Neural cell (in vitro differentiated cells): ENCODE measurements at regions not wholly inside any gene's neighbourhood (a gene's known extent, or its start where the extent isn't known, plus 50 kb on each side); places are given as distances from the start of the nearest gene placed in this dataset.

Experiments
- H2AFZ ChIP-seq: fragments of 200-600, 300-800 bp; sonication (generic), shearing (Covaris generic); 2 replicates; pipeline ENCODE4 v1.6.0; 2014; ENCODE audit warnings: low read depth, mild to moderate bottlenecking, antibody characterized with exemption, low read length, moderate library complexity
- H3F3A ChIP-seq: fragments of 200-600 bp; shearing (Covaris generic); 2 replicates; pipeline ENCODE4 v1.6.1; 2016; ENCODE audit warnings: mild to moderate bottlenecking, moderate library complexity, mixed read lengths, antibody characterized with exemption, low read length; ENCODE audit not compliant: insufficient read depth, poor library complexity, severe bottlenecking
- H3K27ac ChIP-seq: fragments of 200-600, 300-800 bp; sonication (generic), shearing (Covaris generic); 2 replicates; pipeline ENCODE4 v1.5.1; 2014; ENCODE audit warnings: mild to moderate bottlenecking, low read length, moderate library complexity
- H3K27me3 ChIP-seq: fragments of 300-800, 200-600 bp; sonication (generic), shearing (Covaris generic); 2 replicates; pipeline ENCODE4 v1.6.0; 2014; ENCODE audit warnings: mild to moderate bottlenecking, low read depth, low read length, moderate library complexity; ENCODE audit not compliant: insufficient read depth
- H3K36me3 ChIP-seq: fragments of 300-800, 200-600 bp; sonication (generic), shearing (Covaris generic); 2 replicates; pipeline ENCODE4 v1.5.1; 2014; ENCODE audit warnings: mild to moderate bottlenecking, antibody characterized with exemption, low read length, moderate library complexity; ENCODE audit not compliant: insufficient read depth
- H3K4me2 ChIP-seq: fragments of 300-800, 200-600 bp; sonication (generic), shearing (Covaris generic); 2 replicates; pipeline ENCODE4 v1.6.0; 2014; ENCODE audit warnings: mild to moderate bottlenecking, low read length
- H3K4me3 ChIP-seq: fragments of 300-800, 200-600 bp; sonication (generic), shearing (Covaris generic); 2 replicates; pipeline ENCODE4 v1.5.1; 2014; ENCODE audit warnings: mild to moderate bottlenecking, low read length, moderate library complexity
- H3K79me2 ChIP-seq: fragments of 200-600 bp; shearing (Covaris generic); replicated peaks from 2 replicates; pipeline ENCODE4 v1.6.0; 2014; ENCODE audit warnings: mild to moderate bottlenecking, low read length, moderate library complexity; ENCODE audit not compliant: insufficient read depth
- H3K9ac ChIP-seq: fragments of 300-800, 200-600 bp; sonication (generic), shearing (Covaris generic); 2 replicates; pipeline ENCODE4 v1.6.1; 2016; ENCODE audit warnings: mild to moderate bottlenecking, low read length, mixed read lengths
- H3K9me2 ChIP-seq: fragments of 200-600 bp; shearing (Covaris generic); 2 replicates; pipeline ENCODE4 v1.6.1; 2016; ENCODE audit warnings: mild to moderate bottlenecking, low read length, mixed read lengths; ENCODE audit not compliant: insufficient read depth
- H3K9me3 ChIP-seq: fragments of 200-600, 300-800 bp; sonication (generic), shearing (Covaris generic); 2 replicates; pipeline ENCODE4 v1.6.1; 2016; ENCODE audit warnings: mild to moderate bottlenecking, mixed run types, low read length, moderate library complexity, mixed read lengths
- H4K20me1 ChIP-seq: fragments of 200-600 bp; shearing (Covaris generic); 2 replicates; pipeline ENCODE4 v1.6.1; 2016; ENCODE audit warnings: mild to moderate bottlenecking, mixed run types; ENCODE audit not compliant: insufficient read depth
- EP300 ChIP-seq: fragments of 450-650 bp; conservative IDR thresholded peaks from 2 replicates; pipeline ENCODE4 v1.6.1; 2014; ENCODE audit warnings: antibody characterized with exemption, mild to moderate bottlenecking, moderate library complexity; ENCODE audit not compliant: poor library complexity, severe bottlenecking
- EZH2 ChIP-seq: fragments of 200-600, 300-800 bp; shearing (Covaris generic), sonication (generic); IDR thresholded peaks from 2 replicates; pipeline ENCODE4 v1.6.1; 2014; ENCODE audit warnings: antibody characterized with exemption, low read length, borderline replicate concordance, mild to moderate bottlenecking; ENCODE audit not compliant: insufficient read depth, poor library complexity, severe bottlenecking
- MXI1 ChIP-seq: fragments of 450-650 bp; conservative IDR thresholded peaks from 2 replicates; pipeline ENCODE4 v1.6.1; 2014; ENCODE audit warnings: antibody characterized with exemption, mild to moderate bottlenecking; ENCODE audit not compliant: poor library complexity, severe bottlenecking
- POLR2AphosphoS5 ChIP-seq: IDR thresholded peaks from 2 replicates; pipeline ENCODE4 v1.6.1; 2012
- RAD21 ChIP-seq: fragments of 450-650 bp; conservative IDR thresholded peaks from 2 replicates; pipeline ENCODE4 v1.6.1; 2014; ENCODE audit warnings: antibody characterized with exemption, mild to moderate bottlenecking, moderate library complexity
- REST ChIP-seq: IDR thresholded peaks from 2 replicates; pipeline ENCODE4 v1.6.1; 2012; ENCODE audit warnings: borderline replicate concordance
- SMC3 ChIP-seq: fragments of 450-650 bp; conservative IDR thresholded peaks from 2 replicates; pipeline ENCODE4 v1.6.1; 2014; ENCODE audit warnings: antibody characterized with exemption, mild to moderate bottlenecking, moderate library complexity; ENCODE audit not compliant: poor library complexity
- TAF1 ChIP-seq: IDR thresholded peaks from 2 replicates; pipeline ENCODE4 v1.6.1; 2012; ENCODE audit warnings: low read depth
- TF ChIP-seq, protein P1 (sequence below): fragments of 450-650 bp; IDR thresholded peaks from 2 replicates; pipeline ENCODE4 v1.5.1; 2014; ENCODE audit warnings: antibody characterized with exemption, mild to moderate bottlenecking, moderate library complexity; ENCODE audit not compliant: poor library complexity, severe bottlenecking

GRCh38 chrX:146160443-146161203, 343.0 kb downstream of the SLITRK2 start:
- Histone ChIP-seq H3K79me2 (no peaks in the 10 kb centered on the region), H3K27me3 (no peaks in the 10 kb centered on the region), H4K20me1 (no peaks in the 10 kb centered on the region), H3F3A (no peaks in the 10 kb centered on the region), H3K4me2 (no peak overlapping the region), H3K9me2 (no peaks in the 10 kb centered on the region), H3K27ac (no peak overlapping the region), H2AFZ (no peak overlapping the region), H3K9ac (no peak overlapping the region), H3K9me3 (no peaks in the 10 kb centered on the region), H3K4me3 (no peak overlapping the region), H3K36me3 (no peaks in the 10 kb centered on the region)
- TF ChIP-seq TAF1, result no peak
- TF ChIP-seq, protein P1, sequence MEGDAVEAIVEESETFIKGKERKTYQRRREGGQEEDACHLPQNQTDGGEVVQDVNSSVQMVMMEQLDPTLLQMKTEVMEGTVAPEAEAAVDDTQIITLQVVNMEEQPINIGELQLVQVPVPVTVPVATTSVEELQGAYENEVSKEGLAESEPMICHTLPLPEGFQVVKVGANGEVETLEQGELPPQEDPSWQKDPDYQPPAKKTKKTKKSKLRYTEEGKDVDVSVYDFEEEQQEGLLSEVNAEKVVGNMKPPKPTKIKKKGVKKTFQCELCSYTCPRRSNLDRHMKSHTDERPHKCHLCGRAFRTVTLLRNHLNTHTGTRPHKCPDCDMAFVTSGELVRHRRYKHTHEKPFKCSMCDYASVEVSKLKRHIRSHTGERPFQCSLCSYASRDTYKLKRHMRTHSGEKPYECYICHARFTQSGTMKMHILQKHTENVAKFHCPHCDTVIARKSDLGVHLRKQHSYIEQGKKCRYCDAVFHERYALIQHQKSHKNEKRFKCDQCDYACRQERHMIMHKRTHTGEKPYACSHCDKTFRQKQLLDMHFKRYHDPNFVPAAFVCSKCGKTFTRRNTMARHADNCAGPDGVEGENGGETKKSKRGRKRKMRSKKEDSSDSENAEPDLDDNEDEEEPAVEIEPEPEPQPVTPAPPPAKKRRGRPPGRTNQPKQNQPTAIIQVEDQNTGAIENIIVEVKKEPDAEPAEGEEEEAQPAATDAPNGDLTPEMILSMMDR, result no peak
- TF ChIP-seq SMC3, result no peak
- TF ChIP-seq MXI1, result no peak
- TF ChIP-seq RAD21, result no peak
- TF ChIP-seq REST, result no peak
- no peak for TF ChIP-seq EZH2
- TF ChIP-seq EP300, result no peak
- no peak for TF ChIP-seq POLR2AphosphoS5

- Histone ChIP-seq H3K9ac (no peak overlapping the region), H4K20me1 (no peaks in the 10 kb centered on the region), H3K36me3 (no peaks in the 10 kb centered on the region), H3K4me3 (no peak overlapping the region), H3K27me3 (no peaks in the 10 kb centered on the region), H2AFZ (no peak overlapping the region), H3F3A (no peaks in the 10 kb centered on the region), H3K4me2 (no peak overlapping the region), H3K79me2 (no peaks in the 10 kb centered on the region), H3K27ac (no peak overlapping the region), H3K9me3 (no peaks in the 10 kb centered on the region), H3K9me2 (no peaks in the 10 kb centered on the region)
- TF ChIP-seq MXI1 (no peak), REST (no peak), POLR2AphosphoS5 (no peak), SMC3 (no peak), EZH2 (no peak), TAF1 (no peak), RAD21 (no peak), EP300 (no peak)
- TF ChIP-seq, protein P1, result no peak
Observed at GRCh38 chrX:146173742-146174141, 356.1 kb downstream of the SLITRK2 start.
